ENCODE measurements at regions not wholly inside any gene's neighbourhood (a gene's known extent, or its start where the extent isn't known, plus 50 kb on each side); places are given as distances from the start of the nearest gene placed in this dataset.

DNA sequence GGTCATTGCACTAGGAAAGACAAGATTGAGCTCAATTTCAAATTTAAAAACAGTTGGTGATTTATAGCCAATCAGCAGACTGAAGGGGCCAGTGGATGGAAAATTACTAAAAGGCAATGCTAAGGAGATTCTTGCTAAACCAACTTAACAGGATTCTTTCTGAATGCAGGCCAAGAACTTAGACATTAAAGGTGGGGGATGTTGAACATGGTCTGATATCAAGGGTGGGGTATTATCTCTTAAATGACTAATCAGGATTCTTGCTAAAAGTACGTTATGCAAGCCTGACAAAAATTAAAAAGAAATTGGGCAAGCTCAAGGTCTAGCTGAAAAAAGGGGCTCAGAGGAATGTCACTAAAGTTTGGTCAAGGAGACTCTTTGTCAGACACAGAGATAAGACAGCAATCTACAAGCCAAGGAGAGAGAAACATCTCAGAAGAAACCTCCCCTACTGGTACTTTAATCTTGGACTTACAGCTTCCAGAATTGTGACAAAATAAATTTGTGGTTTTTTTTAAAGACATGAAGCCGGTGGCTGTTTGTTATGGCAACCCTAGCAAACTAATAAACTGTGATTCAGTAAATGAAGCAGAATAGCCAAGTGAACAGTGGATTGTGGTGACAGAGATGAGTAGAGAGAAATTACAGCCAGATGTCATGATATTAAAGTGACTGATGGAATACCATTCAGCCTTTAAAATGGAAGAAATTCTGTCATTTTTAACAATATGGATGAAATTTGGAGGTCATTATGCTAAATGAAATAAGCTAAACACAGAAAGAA lies 120.3 kb upstream of the KLHL4 start:
- Histone ChIP-seq H3K4me3 (ENCODE audit: low read length in 3 of 3) (no peak overlapping the region), H3K4me1 (ENCODE audit: control insufficient read depth in 2 of 3, insufficient read depth in 2 of 3, low read depth in 1 of 3, low read length in 3 of 3) (no peaks in the 10 kb centered on the region), H3K27ac (ENCODE audit: low read depth in 2 of 2, low read length in 2 of 2) (no peak overlapping the region), H3K36me3 (ENCODE audit: control insufficient read depth in 2 of 3, insufficient read depth in 3 of 3, low read length in 3 of 3) (no peaks in the 10 kb centered on the region), H3K9me3 (ENCODE audit: control insufficient read depth in 2 of 3, insufficient read depth in 1 of 3, low read length in 3 of 3) (no peaks in the 10 kb centered on the region), H3K27me3 (ENCODE audit: control insufficient read depth, insufficient read depth, low read length) (no peaks in the 10 kb centered on the region), H3K9ac (ENCODE audit: low read length in 3 of 3) (no peak overlapping the region)
- DNase-seq: no peak
- intact Hi-C loops (cut with DNase I): no loop called here
- TF ChIP-seq, protein P1, sequence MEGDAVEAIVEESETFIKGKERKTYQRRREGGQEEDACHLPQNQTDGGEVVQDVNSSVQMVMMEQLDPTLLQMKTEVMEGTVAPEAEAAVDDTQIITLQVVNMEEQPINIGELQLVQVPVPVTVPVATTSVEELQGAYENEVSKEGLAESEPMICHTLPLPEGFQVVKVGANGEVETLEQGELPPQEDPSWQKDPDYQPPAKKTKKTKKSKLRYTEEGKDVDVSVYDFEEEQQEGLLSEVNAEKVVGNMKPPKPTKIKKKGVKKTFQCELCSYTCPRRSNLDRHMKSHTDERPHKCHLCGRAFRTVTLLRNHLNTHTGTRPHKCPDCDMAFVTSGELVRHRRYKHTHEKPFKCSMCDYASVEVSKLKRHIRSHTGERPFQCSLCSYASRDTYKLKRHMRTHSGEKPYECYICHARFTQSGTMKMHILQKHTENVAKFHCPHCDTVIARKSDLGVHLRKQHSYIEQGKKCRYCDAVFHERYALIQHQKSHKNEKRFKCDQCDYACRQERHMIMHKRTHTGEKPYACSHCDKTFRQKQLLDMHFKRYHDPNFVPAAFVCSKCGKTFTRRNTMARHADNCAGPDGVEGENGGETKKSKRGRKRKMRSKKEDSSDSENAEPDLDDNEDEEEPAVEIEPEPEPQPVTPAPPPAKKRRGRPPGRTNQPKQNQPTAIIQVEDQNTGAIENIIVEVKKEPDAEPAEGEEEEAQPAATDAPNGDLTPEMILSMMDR (IDR thresholded peaks at IDR 0.05; ENCODE audit: borderline replicate concordance, extremely low read depth, insufficient read depth): no peak
- FAIRE-seq: no peak

DNA sequence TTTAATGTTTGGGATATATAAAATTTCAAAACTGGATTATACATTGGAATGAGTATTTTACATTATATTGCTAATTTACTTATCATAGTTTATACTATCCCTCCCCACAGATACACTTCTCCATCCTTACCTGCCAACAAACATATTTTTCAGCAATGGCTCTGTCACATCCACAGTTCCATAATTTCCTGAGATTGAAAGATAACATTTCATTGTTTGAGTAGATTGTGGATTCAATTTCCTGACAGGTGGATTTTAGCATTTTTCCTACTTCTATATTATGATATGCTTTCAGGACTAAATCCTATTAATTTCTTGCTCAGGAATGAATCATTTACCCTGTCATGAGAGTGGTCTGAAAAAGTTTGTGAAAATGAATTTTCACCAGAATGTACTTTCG lies 115.3 kb upstream of the KLHL4 start:
- Histone ChIP-seq H3K4me1 (ENCODE audit: control insufficient read depth in 2 of 3, insufficient read depth in 2 of 3, low read depth in 1 of 3, low read length in 3 of 3) (no peaks in the 10 kb centered on the region), H3K4me3 (ENCODE audit: low read length in 3 of 3) (no peak overlapping the region), H3K9ac (ENCODE audit: low read length in 3 of 3) (no peak overlapping the region), H3K27me3 (ENCODE audit: control insufficient read depth, insufficient read depth, low read length) (no peaks in the 10 kb centered on the region), H3K27ac (ENCODE audit: low read depth in 2 of 2, low read length in 2 of 2) (no peak overlapping the region), H3K9me3 (ENCODE audit: control insufficient read depth in 2 of 3, insufficient read depth in 1 of 3, low read length in 3 of 3) (no peaks in the 10 kb centered on the region), H3K36me3 (ENCODE audit: control insufficient read depth in 2 of 3, insufficient read depth in 3 of 3, low read length in 3 of 3) (no peaks in the 10 kb centered on the region)
- TF ChIP-seq, protein P1 (IDR thresholded peaks at IDR 0.05; ENCODE audit: borderline replicate concordance, extremely low read depth, insufficient read depth): no peak
- no peak for FAIRE-seq
- no peak for DNase-seq
- intact Hi-C loops (cut with DNase I): no loop called here

DNA sequence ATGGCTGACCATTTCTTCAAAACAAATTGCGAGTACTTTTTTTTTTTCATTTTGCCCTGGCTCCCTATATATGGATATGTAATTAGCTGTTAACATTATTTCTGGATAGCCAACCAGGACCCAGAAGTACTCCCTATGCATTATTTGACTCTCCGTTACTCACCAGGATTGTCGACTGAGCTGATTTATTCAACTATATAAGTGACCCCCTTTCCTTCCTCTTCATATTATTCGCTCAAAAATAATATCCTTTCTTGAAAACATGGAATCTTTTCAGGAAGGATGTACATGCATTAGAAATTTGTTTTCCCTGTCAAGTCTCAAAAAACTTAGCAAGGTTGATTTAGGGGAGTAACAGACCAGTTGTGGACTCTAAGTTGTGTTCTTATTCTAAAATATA lies 114.1 kb upstream of the KLHL4 start:
- Histone ChIP-seq H3K9ac (ENCODE audit: low read length in 3 of 3) (no peak overlapping the region), H3K36me3 (ENCODE audit: control insufficient read depth in 2 of 3, insufficient read depth in 3 of 3, low read length in 3 of 3) (no peaks in the 10 kb centered on the region), H3K27ac (ENCODE audit: low read depth in 2 of 2, low read length in 2 of 2) (no peak overlapping the region), H3K4me1 (ENCODE audit: control insufficient read depth in 2 of 3, insufficient read depth in 2 of 3, low read depth in 1 of 3, low read length in 3 of 3) (no peaks in the 10 kb centered on the region), H3K4me3 (ENCODE audit: low read length in 3 of 3) (no peak overlapping the region), H3K27me3 (ENCODE audit: control insufficient read depth, insufficient read depth, low read length) (no peaks in the 10 kb centered on the region), H3K9me3 (ENCODE audit: control insufficient read depth in 2 of 3, insufficient read depth in 1 of 3, low read length in 3 of 3) (no peaks in the 10 kb centered on the region)
- intact Hi-C loops (cut with DNase I): no loop called here
- DNase-seq (no peak), FAIRE-seq (no peak)
- TF ChIP-seq, protein P1 (IDR thresholded peaks at IDR 0.05; ENCODE audit: borderline replicate concordance, extremely low read depth, insufficient read depth): no peak
